KG1 (cell line): ENCODE measurements at regions not wholly inside any gene's neighbourhood (a gene's known extent, or its start where the extent isn't known, plus 50 kb on each side); places are given as distances from the start of the nearest gene placed in this dataset.

Experiments used
- DNase-seq: peaks from one replicate; lab custom pipeline; 2025; lab: John Stamatoyannopoulos, UW

- no peak for DNase-seq
Observed at GRCh38 chr20:52261792-52262191, 70.2 kb upstream of the ZFP64 start.

- no peak for DNase-seq
Observed at GRCh38 chr20:52259295-52259694, 67.7 kb upstream of the ZFP64 start.

- DNase-seq: no peak
Observed at GRCh38 chr20:52256454-52256853, 64.9 kb upstream of the ZFP64 start.

GRCh38 chr20:52252664-52253063 lies 61.1 kb upstream of the ZFP64 start:
- DNase-seq: no peak

- DNase-seq: no peak
Observed at GRCh38 chr20:52251827-52252226, 60.2 kb upstream of the ZFP64 start.

- no peak for DNase-seq
Observed at GRCh38 chr20:52251136-52251700, 59.6 kb upstream of the ZFP64 start.

GRCh38 chr20:52247548-52247947 lies 56.0 kb upstream of the ZFP64 start:
- DNase-seq: no peak

GRCh38 chr20:52246366-52246765 lies 54.8 kb upstream of the ZFP64 start:
- no peak for DNase-seq

GRCh38 chr20:52244702-52245101 lies 53.1 kb upstream of the ZFP64 start:
- no peak for DNase-seq

- DNase-seq: peak; percentile 31
Observed at GRCh38 chr20:52242237-52243230, 51.0 kb upstream of the ZFP64 start.
